22Rv1 (cell line): ENCODE measurements at regions not wholly inside any gene's neighbourhood (a gene's known extent, or its start where the extent isn't known, plus 50 kb on each side); places are given as distances from the start of the nearest gene placed in this dataset.
A peak's percentile ranks its signal among the peaks of the same experiment; 100 is the strongest.

Source experiments
- H3K27ac ChIP-seq: fragments of 450-650 bp; 2 replicates; pipeline ENCODE4 v1.5.1; 2017
- ZFX ChIP-seq: fragments of 450-650 bp; IDR thresholded peaks from 2 replicates; pipeline ENCODE4 v1.6.1; 2017; ENCODE audit warnings: antibody characterized with exemption, borderline replicate concordance
- TF ChIP-seq, protein P1 (sequence below): fragments of 450-650 bp; IDR thresholded peaks from 2 replicates; pipeline ENCODE4 v1.5.1; 2017; ENCODE audit warnings: mild to moderate bottlenecking

DNA sequence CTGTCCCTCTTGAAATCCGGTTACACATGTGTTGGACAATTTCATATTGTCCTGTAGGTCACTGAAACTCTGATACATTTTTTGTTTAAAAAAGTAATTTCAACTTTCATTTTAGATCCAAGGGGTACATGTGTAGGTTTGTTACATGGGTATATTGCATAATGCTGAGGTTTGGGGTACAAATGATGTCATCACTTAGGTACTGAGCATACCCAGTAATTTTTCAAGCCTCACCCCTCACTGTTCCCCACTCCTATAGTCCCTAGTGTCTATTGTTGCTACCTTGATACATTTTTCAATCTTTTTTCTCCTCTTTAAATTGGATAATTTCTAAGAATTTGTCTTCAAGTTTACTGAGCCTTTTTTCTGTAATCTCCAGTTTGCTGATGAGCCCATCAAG, 483.0 kb downstream of the DHX35 start:
- no peak for TF ChIP-seq ZFX
- TF ChIP-seq, protein P1, sequence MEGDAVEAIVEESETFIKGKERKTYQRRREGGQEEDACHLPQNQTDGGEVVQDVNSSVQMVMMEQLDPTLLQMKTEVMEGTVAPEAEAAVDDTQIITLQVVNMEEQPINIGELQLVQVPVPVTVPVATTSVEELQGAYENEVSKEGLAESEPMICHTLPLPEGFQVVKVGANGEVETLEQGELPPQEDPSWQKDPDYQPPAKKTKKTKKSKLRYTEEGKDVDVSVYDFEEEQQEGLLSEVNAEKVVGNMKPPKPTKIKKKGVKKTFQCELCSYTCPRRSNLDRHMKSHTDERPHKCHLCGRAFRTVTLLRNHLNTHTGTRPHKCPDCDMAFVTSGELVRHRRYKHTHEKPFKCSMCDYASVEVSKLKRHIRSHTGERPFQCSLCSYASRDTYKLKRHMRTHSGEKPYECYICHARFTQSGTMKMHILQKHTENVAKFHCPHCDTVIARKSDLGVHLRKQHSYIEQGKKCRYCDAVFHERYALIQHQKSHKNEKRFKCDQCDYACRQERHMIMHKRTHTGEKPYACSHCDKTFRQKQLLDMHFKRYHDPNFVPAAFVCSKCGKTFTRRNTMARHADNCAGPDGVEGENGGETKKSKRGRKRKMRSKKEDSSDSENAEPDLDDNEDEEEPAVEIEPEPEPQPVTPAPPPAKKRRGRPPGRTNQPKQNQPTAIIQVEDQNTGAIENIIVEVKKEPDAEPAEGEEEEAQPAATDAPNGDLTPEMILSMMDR: no peak
- no peak overlapping the region for H3K27ac ChIP-seq

DNA sequence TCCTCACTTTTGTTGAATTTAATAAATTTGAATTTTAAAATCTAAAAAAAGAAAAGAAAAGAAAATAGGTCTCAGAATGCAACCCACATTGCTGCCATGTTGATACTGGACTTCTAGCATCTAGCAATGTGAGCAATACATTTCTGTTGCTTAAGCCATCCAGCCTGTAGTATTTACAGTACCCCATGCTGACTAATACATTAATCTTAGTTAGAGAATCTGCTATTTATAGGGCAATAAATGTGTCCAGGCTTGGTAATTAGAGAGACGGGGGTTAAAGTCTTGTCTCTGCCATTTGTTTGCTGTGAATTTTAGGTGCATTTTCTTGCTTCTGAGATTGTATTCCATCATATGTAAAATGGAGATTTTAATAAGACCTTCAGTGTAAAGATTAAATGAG, 471.3 kb downstream of the DHX35 start:
- no peak overlapping the region for H3K27ac ChIP-seq
- TF ChIP-seq, protein P1: no peak
- TF ChIP-seq ZFX: no peak

- no peak overlapping the region for H3K27ac ChIP-seq
- TF ChIP-seq, protein P1: no peak
- no peak for TF ChIP-seq ZFX
Measured at GRCh38 chr20:39431091-39431880, 469.1 kb downstream of the DHX35 start.

- TF ChIP-seq, protein P1: peak; percentile 69
- no peak for TF ChIP-seq ZFX
- no peak overlapping the region for H3K27ac ChIP-seq
Measured at GRCh38 chr20:39429726-39430125, 467.6 kb downstream of the DHX35 start.

DNA sequence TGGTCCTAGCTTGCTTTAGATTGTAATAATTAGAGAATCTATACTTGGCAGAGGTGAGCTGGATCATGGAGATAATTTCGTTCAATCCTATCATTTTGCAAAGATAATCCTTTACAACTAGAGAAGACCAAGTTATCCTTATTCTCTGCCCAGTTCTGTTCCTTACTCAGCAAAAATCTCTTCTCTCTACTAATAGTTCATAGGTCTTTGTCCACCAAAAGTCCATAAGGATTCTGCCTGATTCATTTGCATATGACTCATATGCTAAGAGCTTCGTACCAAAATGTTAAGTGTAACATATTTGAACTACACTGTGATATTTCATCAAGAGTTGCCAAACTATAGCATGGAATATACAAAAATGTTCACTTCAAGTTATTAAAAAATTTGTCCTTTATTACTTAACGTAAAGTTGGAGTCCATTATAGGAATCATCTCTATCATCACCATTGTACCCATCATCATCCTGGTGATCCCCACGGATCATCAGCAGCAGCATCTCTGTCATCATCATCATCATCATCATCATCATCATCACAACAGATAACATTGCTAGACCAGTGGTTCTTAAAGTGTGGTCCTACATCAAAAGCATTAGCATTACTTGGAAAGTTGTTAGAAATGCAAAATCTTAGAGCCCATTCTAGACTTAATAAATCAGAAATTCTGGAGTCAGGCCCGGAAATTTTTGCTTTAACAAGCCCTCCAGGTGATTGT, 463.0 kb downstream of the DHX35 start:
- no peak overlapping the region for H3K27ac ChIP-seq
- TF ChIP-seq, protein P1: no peak
- TF ChIP-seq ZFX: no peak

DNA sequence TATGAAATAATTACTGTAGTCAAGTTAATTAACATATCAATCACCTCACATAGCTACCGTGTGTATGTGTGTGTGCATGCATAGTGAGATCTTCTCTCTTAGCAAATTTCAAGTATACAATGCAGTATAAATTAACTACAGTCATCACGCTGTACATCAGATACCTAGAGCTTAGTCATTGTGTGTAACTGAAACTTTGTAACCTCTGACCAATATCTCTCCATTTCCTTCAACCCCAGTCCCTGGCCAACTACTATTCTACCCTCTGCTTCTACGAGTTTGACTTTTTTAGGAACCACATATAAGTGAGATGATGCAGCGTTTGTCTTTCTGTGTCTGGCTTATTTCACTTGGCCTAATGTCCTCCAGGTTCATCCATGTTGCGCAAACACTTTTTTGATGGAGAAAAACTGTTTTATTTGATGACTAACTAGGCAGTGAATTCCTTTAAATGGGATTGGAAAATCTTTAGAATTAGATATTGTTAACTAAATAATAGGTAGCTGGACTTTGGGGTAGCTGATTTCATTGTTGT, 459.5 kb downstream of the DHX35 start:
- H3K27ac ChIP-seq: no peak overlapping the region
- TF ChIP-seq, protein P1: no peak
- no peak for TF ChIP-seq ZFX

- H3K27ac ChIP-seq: no peak overlapping the region
Measured at GRCh38 chr20:39412091-39412490, 449.9 kb downstream of the DHX35 start.

More at GRCh38 chr20:39412091-39412490, 449.9 kb downstream of the DHX35 start:
- TF ChIP-seq ZFX: no peak
- TF ChIP-seq, protein P1: no peak
